ENCODE measurements at regions not wholly inside any gene's neighbourhood (a gene's known extent, or its start where the extent isn't known, plus 50 kb on each side); places are given as distances from the start of the nearest gene placed in this dataset.
"Not testable (repeated sequence)": the region's sequence is repeated elsewhere in the genome, so short reads cannot be mapped to it uniquely, and the experiment has no call there.

GRCh38 chrX:1701396-1701901, 86.6 kb downstream of the ASMT start:
- TF ChIP-seq CTCF (conservative IDR thresholded peaks at IDR 0.05; ENCODE audit: low read length); EZH2phosphoT487 (IDR thresholded peaks at IDR 0.05; ENCODE audit: borderline replicate concordance): not testable (repeated sequence)

Data from Loucy (cell line).